Fibroblast of mammary gland (primary cell): ENCODE measurements at regions not wholly inside any gene's neighbourhood (a gene's known extent, or its start where the extent isn't known, plus 50 kb on each side); places are given as distances from the start of the nearest gene placed in this dataset.

Source experiments
- DNase-seq: peaks from one replicate; pipeline ENCODE4 v3.0.0-alpha.2; 2010; ENCODE audit warnings: low read depth
- H3K4me3 ChIP-seq: 2 replicates; pipeline ENCODE4 v1.5.1; 2011; ENCODE audit warnings: low read depth, mild to moderate bottlenecking, low read length, moderate library complexity; ENCODE audit not compliant: control insufficient read depth
- CTCF ChIP-seq: conservative IDR thresholded peaks from 2 replicates; pipeline ENCODE4 v1.5.1; 2011; ENCODE audit warnings: low read depth, low read length, inconsistent platforms; ENCODE audit not compliant: control insufficient read depth, insufficient read depth

- no peak for TF ChIP-seq CTCF
- DNase-seq = no peak
- no peak overlapping the region for H3K4me3 ChIP-seq
These were observed 529.1 kb upstream of the SEMA6A start for GRCh38 chr5:117103703-117104102.

GRCh38 chr5:117102591-117102990 is 528.0 kb upstream of the SEMA6A start:
- TF ChIP-seq CTCF = no peak
- H3K4me3 ChIP-seq = no peak overlapping the region
- no peak for DNase-seq

GRCh38 chr5:117100176-117100575 is 525.6 kb upstream of the SEMA6A start:
- no peak overlapping the region for H3K4me3 ChIP-seq
- DNase-seq = no peak
- no peak for TF ChIP-seq CTCF

GRCh38 chr5:117098094-117098493 is 523.5 kb upstream of the SEMA6A start:
- no peak overlapping the region for H3K4me3 ChIP-seq
- DNase-seq = no peak
- TF ChIP-seq CTCF = no peak

GRCh38 chr5:117095346-117096332 is 521.0 kb upstream of the SEMA6A start:
- no peak for DNase-seq
- no peak overlapping the region for H3K4me3 ChIP-seq
- no peak for TF ChIP-seq CTCF

GRCh38 chr5:117094114-117094815 is 519.6 kb upstream of the SEMA6A start:
- DNase-seq = no peak
- TF ChIP-seq CTCF = no peak
- no peak overlapping the region for H3K4me3 ChIP-seq
